Left lung (tissue), 4 donors: ENCODE measurements at regions not wholly inside any gene's neighbourhood (a gene's known extent, or its start where the extent isn't known, plus 50 kb on each side); places are given as distances from the start of the nearest gene placed in this dataset.

Experiments used
- ATAC-seq: fragments of 200-7000 bp; cut with Tn5 transposase; one replicate; pipeline ENCODE4 v1.9.1; 2020; ENCODE audit warnings: moderate library complexity
- DNase-seq, 4 donors: peaks; one replicate each; pipeline ENCODE4 v3.0.0-alpha.2; 2013 to 2020
- H3K27ac ChIP-seq, 2 donors: fragments of 200-600 bp; sonication (generic) in 1 of 2; one replicate each; pipeline versions ENCODE4 v1.5.0 to v1.8.0; 2020 to 2021
- H3K27me3 ChIP-seq, 2 donors: fragments of 200-600 bp; sonication (generic) in 1 of 2; one replicate each; pipeline versions ENCODE4 v1.5.0 to v1.8.0; 2020 to 2021
- H3K36me3 ChIP-seq, 2 donors: fragments of 200-600 bp; sonication (generic) in 1 of 2; one replicate each; pipeline versions ENCODE4 v1.5.0 to v1.8.0; 2020 to 2021
- H3K4me1 ChIP-seq, 2 donors: fragments of 200-600 bp; one replicate each; pipeline ENCODE4 v1.8.0; 2021
- H3K4me3 ChIP-seq, 2 donors: fragments of 200-600 bp; sonication (generic) in 1 of 2; one replicate each; pipeline versions ENCODE4 v1.5.0 to v1.8.0; 2020 to 2021; ENCODE audit warnings: mild to moderate bottlenecking in 1 of 2
- H3K9me3 ChIP-seq, 2 donors: fragments of 200-600 bp; sonication (generic) in 1 of 2; one replicate each; pipeline versions ENCODE4 v1.5.0 to v1.8.0; 2020 to 2021
- CTCF ChIP-seq, 2 donors: fragments of 200-600 bp; sonication (generic) in 1 of 2; IDR thresholded peaks; one replicate each; pipeline versions ENCODE4 v1.5.0 to v1.8.0; 2021; ENCODE audit warnings: antibody characterized with exemption in 2 of 2
- intact Hi-C, 2 donors: fragments of 100-400 bp; cut with DNase I; formaldehyde crosslinking; loops; one replicate each; pipeline versions ENCODE4 v1.11.2 to v1.14.2; 2022
- donor health status: DM: no; HTN: yes; CAD: no.
- donor health status: DM: no; HTN: no; CAD: no.

GRCh38 chr3:165459924-165460835, 264.0 kb upstream of the SLITRK3 start:
- Histone ChIP-seq H3K27ac (no peak overlapping the region), H3K36me3 (no peaks in the 10 kb centered on the region), H3K4me1 (no peaks in the 10 kb centered on the region), H3K9me3 (peaks cover 0 to 4% of the 10 kb centered on the region in 2 donors), H3K27me3 (no peaks in the 10 kb centered on the region), H3K4me3 (no peak overlapping the region)
- ATAC-seq (no peak), DNase-seq (no peak)
- intact Hi-C loops, result no loop called here
- TF ChIP-seq CTCF (IDR thresholded peaks at IDR 0.05), result no peak

GRCh38 chr3:165459111-165459510, 262.9 kb upstream of the SLITRK3 start:
- H3K36me3 ChIP-seq, result no peaks in the 10 kb centered on the region
- TF ChIP-seq CTCF (IDR thresholded peaks at IDR 0.05), result no peak
- H3K4me1 ChIP-seq, result no peaks in the 10 kb centered on the region
- ATAC-seq (no peak), DNase-seq (no peak)
- intact Hi-C loops, result no loop called here
- peaks cover 0 to 13% of the 10 kb centered on the region in 2 donors for H3K9me3 ChIP-seq
- H3K4me3 ChIP-seq, result no peak overlapping the region
- H3K27ac ChIP-seq, result no peak overlapping the region
- no peaks in the 10 kb centered on the region for H3K27me3 ChIP-seq

- Histone ChIP-seq H3K4me3 (no peak overlapping the region), H3K4me1 (no peaks in the 10 kb centered on the region), H3K27ac (no peak overlapping the region), H3K9me3 (peaks cover 0 to 23% of the 10 kb centered on the region in 2 donors), H3K36me3 (no peaks in the 10 kb centered on the region), H3K27me3 (no peaks in the 10 kb centered on the region)
- no peak for ATAC-seq
- no peak for TF ChIP-seq CTCF (IDR thresholded peaks at IDR 0.05)
- no peak for DNase-seq
- intact Hi-C loops, result no loop called here
Measured at GRCh38 chr3:165457096-165457495, 260.9 kb upstream of the SLITRK3 start.

- Histone ChIP-seq H3K9me3 (peaks cover 0 to 27% of the 10 kb centered on the region in 2 donors), H3K27me3 (no peaks in the 10 kb centered on the region), H3K4me1 (no peaks in the 10 kb centered on the region), H3K36me3 (no peaks in the 10 kb centered on the region), H3K27ac (no peak overlapping the region), H3K4me3 (no peak overlapping the region)
- no peak for DNase-seq
- no peak for TF ChIP-seq CTCF (IDR thresholded peaks at IDR 0.05)
- no peak for ATAC-seq
- intact Hi-C loops, result no loop called here
Measured at GRCh38 chr3:165455793-165456192, 259.6 kb upstream of the SLITRK3 start.

GRCh38 chr3:165455360-165455759, 259.2 kb upstream of the SLITRK3 start:
- Histone ChIP-seq H3K4me3 (no peak overlapping the region), H3K27ac (no peak overlapping the region), H3K27me3 (no peaks in the 10 kb centered on the region), H3K36me3 (no peaks in the 10 kb centered on the region), H3K9me3 (peaks cover 0 to 27% of the 10 kb centered on the region in 2 donors), H3K4me1 (no peaks in the 10 kb centered on the region)
- intact Hi-C loops, result no loop called here
- ATAC-seq (no peak), DNase-seq (no peak)
- no peak for TF ChIP-seq CTCF (IDR thresholded peaks at IDR 0.05)
